CD4-positive, alpha-beta T cell treated with Interleukin-4 for 1 hour (primary cell): ENCODE measurements at regions not wholly inside any gene's neighbourhood (a gene's known extent, or its start where the extent isn't known, plus 50 kb on each side); places are given as distances from the start of the nearest gene placed in this dataset.
A peak's percentile ranks its signal among the peaks of the same experiment; 100 is the strongest.

ENCODE experiments used
- DNase-seq, 2 donors: peaks; one replicate each; pipeline ENCODE4 v3.0.0-alpha.2; 2020 to 2022

DNA sequence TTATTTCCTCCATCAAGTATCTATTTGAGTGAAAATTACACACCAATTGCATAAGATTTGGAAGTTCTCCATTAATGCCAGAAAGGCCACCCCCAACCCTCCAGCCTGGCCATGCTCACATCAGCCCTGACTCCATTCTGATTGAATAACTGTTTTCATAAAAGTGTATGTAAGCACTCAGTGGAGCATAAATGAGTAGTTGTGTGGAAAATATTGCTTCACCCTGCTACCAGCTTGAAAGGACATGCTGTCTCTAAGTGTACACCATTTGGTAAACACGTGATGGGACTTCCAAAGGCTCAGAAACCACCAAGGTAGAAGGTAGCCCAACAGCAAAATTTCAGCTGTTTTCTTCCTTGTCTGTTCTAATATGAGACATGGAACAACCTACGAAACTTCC is 393.8 kb downstream of the ZNF385D start:
- no peak for DNase-seq

DNA sequence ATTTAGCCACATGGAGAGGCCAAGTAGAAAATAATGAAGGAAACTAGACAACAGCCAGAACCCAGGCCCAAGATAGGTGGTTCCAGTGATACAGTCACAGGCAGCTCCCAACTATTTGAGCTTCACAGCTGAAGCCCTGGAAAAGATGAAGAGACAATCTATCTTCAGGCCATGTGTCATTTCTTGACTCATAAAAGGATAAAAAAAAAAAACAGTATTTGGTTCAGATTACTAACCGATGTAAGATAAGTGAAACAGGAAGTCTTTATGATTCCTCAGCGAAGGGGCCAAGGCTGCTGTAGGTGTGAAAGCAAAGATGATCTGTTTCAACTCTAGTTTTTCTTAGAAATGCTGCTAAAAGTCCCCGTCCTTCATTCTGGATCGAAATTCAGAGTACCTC is 394.6 kb downstream of the ZNF385D start:
- DNase-seq: no peak

DNA sequence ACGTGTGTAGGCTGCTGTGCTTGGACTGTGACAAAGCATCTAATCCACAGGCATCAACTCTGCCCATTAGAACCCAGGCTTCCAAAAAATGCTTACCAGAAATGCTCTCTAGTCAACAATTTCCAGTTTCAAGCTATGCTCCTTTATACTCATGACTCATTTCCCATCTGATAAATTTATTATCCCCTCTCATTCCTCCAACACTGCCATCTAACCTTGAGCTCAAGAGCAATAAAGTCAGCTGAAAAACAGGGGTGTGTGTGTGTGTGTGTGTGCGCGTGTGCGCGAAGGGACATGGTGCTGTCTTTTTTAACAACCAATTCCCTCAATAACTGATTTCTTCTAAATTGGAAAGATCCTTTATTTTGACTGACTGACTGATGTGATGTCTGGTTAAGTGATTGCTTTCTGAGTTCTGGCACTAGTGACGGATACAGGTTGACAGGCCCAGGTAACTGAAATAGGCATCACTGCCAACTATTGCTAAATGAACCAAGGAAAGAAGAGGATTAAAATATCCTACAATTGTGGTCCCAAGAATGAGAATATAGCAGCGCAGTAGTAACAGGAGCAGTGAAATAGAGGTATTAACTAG is 405.5 kb downstream of the ZNF385D start:
- DNase-seq: no peak

DNA sequence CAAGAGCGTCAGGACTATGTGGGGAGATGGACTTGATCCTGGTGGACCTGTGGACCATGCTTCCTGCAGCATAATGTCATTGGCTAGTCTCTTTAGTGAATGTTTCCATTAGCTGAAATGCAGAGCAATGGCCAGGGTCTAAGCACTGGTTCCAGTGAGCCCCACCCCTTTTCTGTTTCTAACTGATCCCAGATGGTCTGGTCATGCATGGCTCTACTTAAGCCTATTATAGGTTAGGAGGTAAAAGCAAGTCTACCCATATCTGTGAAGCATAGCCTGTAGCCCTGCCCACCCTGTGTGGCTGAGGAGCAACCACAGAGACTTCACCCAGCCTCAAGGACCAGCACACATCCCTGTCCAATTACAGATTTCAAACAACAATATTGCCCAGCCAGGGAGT is 419.2 kb downstream of the ZNF385D start:
- no peak for DNase-seq

DNA sequence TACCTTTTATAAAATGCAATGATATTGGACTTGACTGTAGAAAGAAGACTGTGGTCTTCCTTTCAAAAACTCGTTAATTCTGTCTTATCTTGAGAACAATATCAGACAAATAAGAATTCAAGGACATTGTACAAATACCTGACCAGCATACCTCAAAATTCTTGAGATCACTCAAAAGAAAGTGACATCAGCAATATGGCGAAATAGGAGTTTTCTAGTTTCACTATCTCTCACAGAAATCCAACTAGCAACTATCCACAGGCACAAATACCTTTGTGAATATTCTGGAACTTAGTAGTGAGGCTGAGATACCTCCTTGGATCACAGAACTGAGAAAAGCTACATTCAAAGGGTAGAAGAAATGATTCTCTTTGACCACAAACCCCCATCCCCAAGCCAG is 419.7 kb downstream of the ZNF385D start:
- no peak for DNase-seq

GRCh38 chr3:21330293-21330692 is 420.7 kb downstream of the ZNF385D start:
- DNase-seq: peak in 1 of 2 donors; percentile 31

- DNase-seq: no peak
These were observed 422.2 kb downstream of the ZNF385D start for GRCh38 chr3:21328711-21329390.

DNA sequence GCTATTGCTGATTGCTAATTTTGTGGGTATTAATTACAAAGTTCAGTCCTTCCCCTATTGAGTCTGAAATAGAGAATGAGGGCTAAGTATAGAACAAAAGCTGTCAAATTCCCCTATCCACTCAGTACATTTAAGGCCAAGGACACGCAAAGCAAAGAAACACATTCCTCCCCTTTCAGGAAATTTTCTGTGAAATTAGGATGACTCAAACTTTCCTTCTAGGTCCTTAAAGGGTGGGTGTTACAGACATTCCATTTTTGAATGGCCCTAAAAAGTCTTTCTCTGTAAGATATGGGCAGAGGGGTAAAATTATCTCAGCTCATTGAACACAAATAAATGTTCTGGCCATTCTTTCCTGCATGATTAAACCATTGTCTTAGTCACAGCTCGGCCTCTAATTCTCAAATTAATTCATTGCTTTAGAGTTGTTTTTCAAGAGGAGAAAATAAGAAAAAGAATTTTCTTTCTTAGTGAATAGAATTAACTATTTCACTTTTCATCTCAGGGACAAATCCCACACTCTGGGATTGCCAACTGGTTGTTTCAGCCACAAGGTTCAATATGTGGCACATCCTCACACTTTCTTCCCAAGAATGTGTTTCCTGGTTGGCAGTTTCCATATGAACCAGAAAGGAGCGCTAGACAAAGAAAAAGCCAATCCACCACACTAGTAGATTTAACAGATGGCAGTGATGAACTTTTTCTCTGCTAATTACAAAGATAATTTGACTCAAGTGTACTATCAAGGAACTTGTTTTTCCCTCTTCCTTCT is 424.1 kb downstream of the ZNF385D start:
- DNase-seq: no peak

DNA sequence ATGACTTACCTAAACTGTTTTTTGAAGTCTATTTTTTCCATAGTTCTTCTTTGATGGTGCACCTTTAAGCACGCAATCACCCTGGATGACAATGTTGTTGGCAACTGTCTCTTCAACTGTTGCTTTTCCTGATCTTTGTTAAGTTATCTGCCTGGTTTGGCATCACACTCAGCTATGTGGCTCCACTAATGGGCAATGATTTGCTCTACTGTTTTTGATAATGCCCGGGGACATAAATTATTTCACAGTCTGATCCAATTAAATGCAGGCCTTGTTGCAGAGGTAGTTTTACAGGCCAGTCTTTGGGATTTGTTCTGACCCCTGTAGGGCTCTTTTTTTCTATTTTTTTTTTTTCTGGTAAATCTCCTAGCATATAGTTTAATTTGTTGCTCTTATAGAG is 436.3 kb downstream of the ZNF385D start:
- DNase-seq: no peak

DNA sequence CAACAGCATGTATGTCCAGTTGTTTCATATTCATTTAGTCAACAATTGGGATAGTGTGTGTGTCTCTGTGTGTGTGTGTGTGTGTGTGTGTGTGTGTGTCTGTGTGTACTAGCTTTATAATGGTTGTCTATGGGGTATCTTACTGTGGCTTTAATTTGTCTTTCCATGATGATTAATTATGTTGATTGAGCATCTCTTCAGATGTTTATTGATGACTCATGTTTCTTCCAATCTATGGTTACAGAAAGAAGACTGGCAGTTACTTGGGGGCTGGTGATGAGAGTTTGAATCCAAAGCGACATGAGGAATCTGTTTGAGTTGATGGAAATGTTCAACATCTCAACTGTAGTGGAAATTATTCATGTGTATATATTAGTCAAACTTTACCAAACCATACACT is 440.1 kb downstream of the ZNF385D start:
- no peak for DNase-seq

- no peak for DNase-seq
These were observed 440.8 kb downstream of the ZNF385D start for GRCh38 chr3:21310161-21310560.

GRCh38 chr3:21297304-21297703 is 453.7 kb downstream of the ZNF385D start:
- no peak for DNase-seq

GRCh38 chr3:21294768-21295167 is 456.2 kb downstream of the ZNF385D start:
- no peak for DNase-seq

GRCh38 chr3:21292971-21293370 is 458.0 kb downstream of the ZNF385D start:
- DNase-seq: no peak

GRCh38 chr3:21290557-21290956 is 460.5 kb downstream of the ZNF385D start:
- DNase-seq: no peak

DNA sequence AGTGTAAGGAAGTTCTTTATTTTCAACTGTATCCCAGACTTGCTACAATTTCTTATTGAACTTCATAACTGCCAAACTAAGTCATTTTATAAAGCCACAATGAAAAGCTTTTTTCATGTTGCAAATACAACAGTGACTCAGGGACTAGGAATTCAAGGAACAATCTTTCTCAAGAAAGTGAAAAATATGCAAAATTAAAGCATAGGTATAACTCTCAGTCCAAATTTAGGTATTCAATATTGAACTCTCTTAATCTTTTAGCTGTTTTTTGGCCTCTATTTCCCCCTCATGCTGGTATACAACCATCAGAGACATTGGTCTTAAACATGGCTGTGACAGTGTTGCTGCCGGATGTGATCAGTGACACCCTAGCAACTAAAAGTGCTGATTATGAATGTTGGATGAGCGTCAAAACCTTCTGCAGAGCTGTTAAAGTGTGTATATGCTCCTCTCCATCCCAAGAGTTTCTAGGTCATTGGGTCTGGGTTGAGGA is 476.9 kb downstream of the ZNF385D start:
- no peak for DNase-seq

GRCh38 chr3:21273259-21274025 is 477.6 kb downstream of the ZNF385D start:
- DNase-seq: no peak

DNA sequence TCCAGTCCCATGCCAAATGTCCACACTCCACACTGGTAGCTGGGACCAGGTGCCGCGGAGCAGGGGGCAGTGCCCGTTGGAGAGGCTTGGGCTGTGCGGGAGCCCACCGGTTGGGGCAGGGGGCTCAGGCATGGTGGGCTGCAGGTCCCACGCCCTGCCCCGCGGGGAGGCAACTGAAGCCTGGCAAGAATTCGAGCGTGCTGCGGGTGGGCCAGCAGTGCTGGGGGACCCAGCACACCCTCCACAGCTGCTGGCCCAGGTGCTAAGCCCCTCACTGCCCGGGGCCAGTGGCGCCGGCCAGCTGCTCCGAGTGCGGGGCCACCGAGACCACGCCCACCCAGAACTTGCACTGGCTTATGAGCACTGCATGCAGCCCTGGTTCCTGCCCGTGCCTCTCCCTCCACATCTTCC is 479.4 kb downstream of the ZNF385D start:
- no peak for DNase-seq

GRCh38 chr3:21269882-21270281 is 481.1 kb downstream of the ZNF385D start:
- no peak for DNase-seq

DNA sequence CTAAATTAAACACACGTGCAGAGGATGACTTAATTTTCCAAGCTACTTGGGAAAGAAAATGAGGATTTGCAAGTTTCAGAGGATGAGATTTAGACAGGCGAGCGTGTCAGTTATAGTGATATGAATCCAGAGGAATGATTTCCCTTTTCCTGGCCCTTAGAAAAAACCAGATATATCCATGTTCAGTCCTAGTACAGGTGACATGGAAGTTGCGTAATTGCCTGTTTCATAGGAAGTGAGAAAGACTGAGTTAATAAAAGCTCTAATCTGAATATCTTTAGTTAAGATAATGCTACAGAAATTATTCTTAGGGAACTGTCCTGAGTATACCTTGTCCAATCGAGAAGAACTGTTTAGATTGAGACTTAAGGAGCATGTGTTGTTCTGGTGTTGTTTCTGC is 490.5 kb downstream of the ZNF385D start:
- DNase-seq: no peak

- DNase-seq: no peak
These were observed 491.1 kb downstream of the ZNF385D start for GRCh38 chr3:21259896-21260295.

- no peak for DNase-seq
These were observed 494.1 kb downstream of the ZNF385D start for GRCh38 chr3:21256932-21257331.

DNA sequence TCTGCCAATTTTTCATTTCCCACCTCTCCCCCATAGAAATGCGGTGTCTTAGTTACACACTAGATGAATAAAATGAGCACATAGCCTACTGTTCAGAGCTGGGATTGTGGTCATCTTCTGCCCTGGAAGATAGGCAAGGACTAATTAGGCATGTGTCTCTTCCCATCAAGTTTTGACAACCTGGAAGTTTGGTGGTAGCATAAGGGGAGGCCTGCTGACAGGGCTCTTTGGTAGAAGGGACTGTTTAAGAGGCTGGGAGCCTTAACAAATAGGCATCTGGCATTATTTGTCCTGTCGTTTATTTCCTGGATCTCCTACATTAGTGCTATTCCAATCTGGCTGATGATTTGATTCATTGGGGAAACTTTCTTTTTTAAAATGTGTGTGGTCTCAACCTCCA is 512.3 kb downstream of the ZNF385D start:
- no peak for DNase-seq
